Pancreas (tissue), 10 donors: ENCODE measurements at regions not wholly inside any gene's neighbourhood (a gene's known extent, or its start where the extent isn't known, plus 50 kb on each side); places are given as distances from the start of the nearest gene placed in this dataset.
A peak's percentile ranks its signal among the peaks of the same experiment; 100 is the strongest.

Source experiments
- ATAC-seq, 4 donors: fragments of 200-7000 bp; cut with Tn5 transposase; one replicate each; pipeline versions ENCODE4 v1.8.0 to v1.9.1; 2020; ENCODE audit warnings: mild to moderate bottlenecking in 4 of 4, moderate library complexity in 4 of 4
- DNase-seq, 6 donors: peaks; one replicate each; pipeline ENCODE4 v3.0.0-alpha.2; 2020
- FAIRE-seq: peaks from 2 replicates; lab custom pipeline; 2012; peaks lifted over from hg19 to GRCh38; lab: Jason Lieb, UNC
- H3K27ac ChIP-seq, 4 donors: fragments of 200-600 bp; sonication (generic); 1 replicate in 3 of 4; 2 replicates in 1 of 4; pipeline versions ENCODE4 v1.5.0 to v1.8.0; 2020
- H3K27me3 ChIP-seq, 4 donors: fragments of 200-600 bp; one replicate each; pipeline ENCODE4 v1.8.0; 2021
- H3K36me3 ChIP-seq, 3 donors: fragments of 200-600 bp; sonication (generic) in 1 of 3; one replicate each; pipeline versions ENCODE4 v1.5.0 to v1.8.0; 2020 to 2021
- H3K4me1 ChIP-seq, 3 donors: fragments of 200-600 bp; one replicate each; pipeline ENCODE4 v1.8.0; 2021
- H3K4me3 ChIP-seq, 4 donors: fragments of 200-600 bp; sonication (generic) in 2 of 4; one replicate each; pipeline versions ENCODE4 v1.5.0 to v1.8.0; 2020 to 2021
- H3K9me3 ChIP-seq, 4 donors: fragments of 200-600 bp; one replicate each; pipeline ENCODE4 v1.8.0; 2021
- WGBS, 2 donors: extraction: QIAGEN DNeasy Blood & Tissue Kit; methylation state at CpG; one replicate each; pipeline ENCODE4 v1.1.7; 2013; 5-methylcytosine and 5-hydroxymethylcytosine counted together
- intact Hi-C, 3 donors: fragments of 100-400 bp; cut with DNase I; formaldehyde crosslinking; loops; one replicate each; pipeline versions ENCODE4 v1.11.1 to v1.14.2; 2022
- TF ChIP-seq, protein P1 (sequence below), 4 donors: fragments of 200-600 bp; sonication (generic) in 3 of 4; IDR thresholded peaks; one replicate each; pipeline versions ENCODE4 v1.5.0 to v1.8.0; 2021; ENCODE audit warnings: antibody characterized with exemption in 4 of 4
- donor health status: healthy with polysubstance abuse.
- donor health status: DM: no; HTN: no; CAD: no; lungs with moderate emphysema.
- donor health status: DM: no; HTN: no; CAD: no.
- donor health status: control.
- donor health status: control.
- donor health status: Bipolar disorder and iron deficiency.
- donor health status: DM: yes; HTN: yes; CAD: no.
- donor health status: DM: no; HTN: no; CAD: no.
- donor health status: DM: no; HTN: no; CAD: no.
- donor health status: DM: yes; HTN: yes; CAD: no.

DNA sequence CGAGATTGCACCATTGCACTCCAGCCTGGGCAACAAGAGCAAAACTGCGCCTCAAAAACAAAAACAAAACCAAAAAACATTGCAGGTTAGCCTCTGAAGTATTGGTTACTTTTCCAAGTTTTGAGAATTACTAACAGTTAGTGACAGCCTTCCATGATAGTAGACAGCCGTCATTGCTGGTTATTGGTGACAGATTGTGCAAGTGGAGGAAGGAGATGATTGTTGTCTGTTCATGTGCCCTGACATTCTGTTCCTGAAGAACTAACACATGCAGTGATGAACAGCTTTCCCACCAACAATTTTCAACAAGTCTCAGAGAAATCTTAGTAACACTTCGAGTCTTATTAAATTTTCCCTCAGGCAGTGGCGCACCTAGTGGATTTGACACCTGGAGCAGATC is 89.3 kb upstream of the NAP1L1 start:
- intact Hi-C loops = no loop called here
- 73 to 78% methylated on average over 5 of the region's 5 CpGs for WGBS, 2 donors
- no peak for FAIRE-seq

DNA sequence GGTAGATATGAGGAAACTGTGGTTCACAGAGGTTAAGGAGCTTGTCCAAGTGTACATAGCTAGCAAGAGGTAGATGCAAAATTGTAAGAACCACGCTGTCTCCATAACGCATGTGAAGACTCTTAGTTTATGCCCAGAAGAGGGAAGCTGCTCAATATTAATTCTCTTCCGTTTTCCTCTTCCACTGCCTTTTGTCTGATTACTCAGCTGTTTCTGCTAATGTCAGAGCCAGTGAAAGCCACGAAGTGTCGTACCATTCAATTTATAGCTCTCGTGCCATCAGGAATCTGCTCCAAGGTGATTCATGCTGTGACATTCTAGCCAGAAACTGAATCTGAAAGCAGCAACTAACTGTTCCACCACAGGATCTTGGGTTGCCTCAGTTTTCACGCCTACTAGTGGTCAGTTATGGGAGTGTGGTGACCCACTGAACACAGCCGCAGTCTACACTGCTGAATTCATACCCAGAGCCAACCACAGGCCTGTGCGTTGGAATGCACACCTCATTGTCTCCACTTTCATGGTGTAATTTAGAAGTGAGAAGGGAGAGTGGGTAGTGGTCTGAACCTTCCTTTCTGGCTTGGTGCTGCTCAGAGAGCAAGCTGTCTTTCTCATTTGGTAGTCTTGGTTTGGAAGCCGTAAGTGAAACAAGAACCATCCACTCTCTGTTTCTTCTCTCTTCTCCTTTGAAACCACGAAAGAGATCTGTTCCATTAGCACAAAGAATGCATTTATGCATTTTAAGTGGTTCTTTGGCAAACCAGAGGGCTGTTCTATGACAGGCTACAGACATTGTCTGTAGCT is 74.2 kb upstream of the NAP1L1 start:
- peak in 3 of 6 donors; percentile 8 to 56 (median 38) for DNase-seq
- TF ChIP-seq, protein P1, sequence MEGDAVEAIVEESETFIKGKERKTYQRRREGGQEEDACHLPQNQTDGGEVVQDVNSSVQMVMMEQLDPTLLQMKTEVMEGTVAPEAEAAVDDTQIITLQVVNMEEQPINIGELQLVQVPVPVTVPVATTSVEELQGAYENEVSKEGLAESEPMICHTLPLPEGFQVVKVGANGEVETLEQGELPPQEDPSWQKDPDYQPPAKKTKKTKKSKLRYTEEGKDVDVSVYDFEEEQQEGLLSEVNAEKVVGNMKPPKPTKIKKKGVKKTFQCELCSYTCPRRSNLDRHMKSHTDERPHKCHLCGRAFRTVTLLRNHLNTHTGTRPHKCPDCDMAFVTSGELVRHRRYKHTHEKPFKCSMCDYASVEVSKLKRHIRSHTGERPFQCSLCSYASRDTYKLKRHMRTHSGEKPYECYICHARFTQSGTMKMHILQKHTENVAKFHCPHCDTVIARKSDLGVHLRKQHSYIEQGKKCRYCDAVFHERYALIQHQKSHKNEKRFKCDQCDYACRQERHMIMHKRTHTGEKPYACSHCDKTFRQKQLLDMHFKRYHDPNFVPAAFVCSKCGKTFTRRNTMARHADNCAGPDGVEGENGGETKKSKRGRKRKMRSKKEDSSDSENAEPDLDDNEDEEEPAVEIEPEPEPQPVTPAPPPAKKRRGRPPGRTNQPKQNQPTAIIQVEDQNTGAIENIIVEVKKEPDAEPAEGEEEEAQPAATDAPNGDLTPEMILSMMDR (IDR thresholded peaks at IDR 0.05) = peak; percentile 29 to 58 (median 48)
- intact Hi-C loops = no loop called here
- FAIRE-seq = no peak
- Histone ChIP-seq H3K4me1 (no peaks in the 10 kb centered on the region), H3K4me3 (no peak overlapping the region), H3K27me3 (no peaks in the 10 kb centered on the region), H3K27ac (no peak overlapping the region), H3K9me3 (no peaks in the 10 kb centered on the region), H3K36me3 (no peaks in the 10 kb centered on the region)
- peak; percentile 84 to 99 (median 94) for ATAC-seq
- WGBS, 2 donors = 41 to 53% methylated on average over 11 of the region's 11 CpGs

More for the DNA sequence above, 89.3 kb upstream of the NAP1L1 start:
- TF ChIP-seq, protein P1 (IDR thresholded peaks at IDR 0.05) = no peak
- Histone ChIP-seq H3K4me1 (no peaks in the 10 kb centered on the region), H3K36me3 (no peaks in the 10 kb centered on the region), H3K27ac (no peak overlapping the region), H3K4me3 (no peak overlapping the region), H3K27me3 (no peaks in the 10 kb centered on the region), H3K9me3 (no peaks in the 10 kb centered on the region)
- DNase-seq (no peak), ATAC-seq (no peak)

DNA sequence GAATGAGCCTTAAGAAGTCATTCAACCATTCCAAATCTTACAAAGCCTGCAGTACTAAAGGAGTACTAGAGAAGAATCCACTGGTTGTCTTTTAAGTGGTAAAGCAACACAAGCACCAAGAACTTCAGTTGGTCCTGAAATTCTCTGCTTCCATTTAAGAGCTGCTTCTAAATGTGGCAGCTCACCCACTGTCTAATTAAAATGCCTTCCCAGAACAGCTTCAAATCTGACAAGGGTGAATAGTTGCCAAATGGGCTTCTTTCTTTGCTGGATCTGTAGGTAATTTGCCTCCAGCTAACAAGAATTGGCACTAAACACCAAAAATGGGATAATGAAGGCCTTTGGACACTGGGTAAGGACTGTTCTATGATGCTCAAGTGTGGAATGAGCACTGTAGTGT is 72.2 kb upstream of the NAP1L1 start:
- Histone ChIP-seq H3K27ac (no peak overlapping the region), H3K9me3 (no peaks in the 10 kb centered on the region), H3K4me3 (no peak overlapping the region), H3K36me3 (no peaks in the 10 kb centered on the region), H3K4me1 (no peaks in the 10 kb centered on the region), H3K27me3 (no peaks in the 10 kb centered on the region)
- TF ChIP-seq, protein P1 (IDR thresholded peaks at IDR 0.05) = no peak
- FAIRE-seq (no peak), ATAC-seq (no peak), DNase-seq (no peak)
- intact Hi-C loops = no loop called here

DNA sequence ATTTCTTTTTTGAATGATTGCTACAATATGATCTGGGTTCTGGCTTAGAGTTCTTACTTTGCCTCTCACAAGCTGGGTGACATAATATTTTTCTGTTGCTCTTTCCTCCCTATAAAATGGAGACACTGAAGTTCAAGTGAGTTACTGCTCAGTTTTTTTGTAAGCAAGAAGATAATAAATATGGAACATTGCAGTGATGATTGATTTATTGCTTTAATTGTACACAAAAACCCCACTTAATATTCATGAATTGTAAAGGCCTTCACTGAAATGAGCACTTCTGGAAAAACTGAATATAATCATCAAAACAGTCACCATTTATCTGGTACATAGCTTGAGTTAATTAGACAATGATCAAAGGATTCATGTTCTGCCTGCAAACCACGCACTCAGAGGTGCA is 71.8 kb upstream of the NAP1L1 start:
- Histone ChIP-seq H3K4me1 (no peaks in the 10 kb centered on the region), H3K36me3 (no peaks in the 10 kb centered on the region), H3K4me3 (no peak overlapping the region), H3K9me3 (no peaks in the 10 kb centered on the region), H3K27me3 (no peaks in the 10 kb centered on the region), H3K27ac (no peak overlapping the region)
- WGBS, 2 donors = 92 to 97% methylated on average over 1 of the region's 1 CpG
- TF ChIP-seq, protein P1 (IDR thresholded peaks at IDR 0.05) = no peak
- DNase-seq (no peak), ATAC-seq (no peak), FAIRE-seq (no peak)
- intact Hi-C loops = no loop called here

DNA sequence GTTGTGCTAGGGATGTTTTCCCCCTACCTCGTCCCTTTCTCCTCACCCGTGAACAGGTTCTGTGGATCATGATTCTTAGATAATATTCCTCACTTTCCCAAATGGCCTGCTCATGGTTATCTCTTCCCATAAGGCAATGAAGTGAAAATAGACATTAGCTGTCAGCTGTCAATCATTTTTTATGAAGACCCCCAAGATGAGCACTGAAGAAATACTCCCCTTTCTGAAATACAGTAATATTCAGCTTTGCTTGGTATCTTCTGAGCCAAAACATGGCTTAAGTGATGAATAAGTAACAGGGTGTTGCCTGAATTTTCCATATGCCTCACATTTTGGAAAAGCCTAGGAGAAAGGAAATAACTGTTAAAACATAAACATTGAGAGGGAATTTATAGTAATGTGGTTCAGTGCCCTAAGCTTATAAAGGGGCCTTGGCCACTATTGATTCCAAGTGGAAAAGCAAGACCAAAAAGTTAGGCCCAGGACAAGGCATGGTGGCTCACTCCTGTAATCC is 70.7 kb upstream of the NAP1L1 start:
- Histone ChIP-seq H3K27ac (no peak overlapping the region), H3K36me3 (no peaks in the 10 kb centered on the region), H3K9me3 (no peaks in the 10 kb centered on the region), H3K27me3 (no peaks in the 10 kb centered on the region), H3K4me3 (no peak overlapping the region), H3K4me1 (no peaks in the 10 kb centered on the region)
- TF ChIP-seq, protein P1 (IDR thresholded peaks at IDR 0.05) = no peak
- FAIRE-seq (no peak), ATAC-seq (no peak), DNase-seq (no peak)
- WGBS, 2 donors = 86 to 97% methylated on average over 2 of the region's 2 CpGs
- intact Hi-C loops = no loop called here
